Dedifferentiated amniotic fluid mesenchymal stem cell (primary cell): ENCODE measurements at regions not wholly inside any gene's neighbourhood (a gene's known extent, or its start where the extent isn't known, plus 50 kb on each side); places are given as distances from the start of the nearest gene placed in this dataset.

Source experiments
- DNase-seq: peaks from one replicate; pipeline ENCODE4 v3.0.0-alpha.2; 2016; ENCODE audit errors: extremely low spot score

GRCh38 chr7:106196460-106197021, 84.4 kb upstream of the SYPL1 start:
- no peak for DNase-seq

- DNase-seq, result no peak
Observed at GRCh38 chr7:106193661-106194060, 81.5 kb upstream of the SYPL1 start.

GRCh38 chr7:106190589-106191330, 78.6 kb upstream of the SYPL1 start:
- no peak for DNase-seq

GRCh38 chr7:106187613-106188350, 75.7 kb upstream of the SYPL1 start:
- DNase-seq, result no peak

- DNase-seq, result no peak
Observed at GRCh38 chr7:106185719-106186118, 73.6 kb upstream of the SYPL1 start.

GRCh38 chr7:106183952-106184351, 71.8 kb upstream of the SYPL1 start:
- no peak for DNase-seq

- no peak for DNase-seq
Observed at GRCh38 chr7:106182904-106183303, 70.8 kb upstream of the SYPL1 start.

GRCh38 chr7:106181658-106182265, 69.7 kb upstream of the SYPL1 start:
- DNase-seq, result no peak

- no peak for DNase-seq
Observed at GRCh38 chr7:106180721-106181120, 68.6 kb upstream of the SYPL1 start.

GRCh38 chr7:106179256-106179655, 67.1 kb upstream of the SYPL1 start:
- DNase-seq, result no peak

- DNase-seq, result peak; percentile 51
Observed at GRCh38 chr7:106178593-106179134, 66.6 kb upstream of the SYPL1 start.

GRCh38 chr7:106177738-106178592, 65.9 kb upstream of the SYPL1 start:
- DNase-seq, result no peak

- no peak for DNase-seq
Observed at GRCh38 chr7:106177300-106177690, 65.2 kb upstream of the SYPL1 start.

- DNase-seq, result peak; percentile 70
Observed at GRCh38 chr7:106176414-106177299, 64.5 kb upstream of the SYPL1 start.

- DNase-seq, result no peak
Observed at GRCh38 chr7:106175507-106175906, 63.4 kb upstream of the SYPL1 start.

- DNase-seq, result no peak
Observed at GRCh38 chr7:106170651-106171050, 58.5 kb upstream of the SYPL1 start.

- DNase-seq, result no peak
Observed at GRCh38 chr7:106169821-106170610, 57.9 kb upstream of the SYPL1 start.

- DNase-seq, result no peak
Observed at GRCh38 chr7:106167439-106168136, 55.5 kb upstream of the SYPL1 start.
